K562 (cell line): ENCODE measurements at regions not wholly inside any gene's neighbourhood (a gene's known extent, or its start where the extent isn't known, plus 50 kb on each side); places are given as distances from the start of the nearest gene placed in this dataset.

Experiments used
- ARID1B ChIP-seq: fragments of 450-650 bp; IDR thresholded peaks from 2 replicates; pipeline ENCODE4 v1.6.1; 2016; ENCODE audit warnings: antibody characterized with exemption, mild to moderate bottlenecking, inconsistent platforms
- C11orf30 ChIP-seq: fragments of 450-650 bp; IDR thresholded peaks from 2 replicates; pipeline ENCODE4 v1.6.1; 2016; ENCODE audit warnings: low read depth, mild to moderate bottlenecking
- CEBPG ChIP-seq, 3 experiments: fragments of 200-800 bp in 1 of 3; sonication (Bioruptor generic) in 1 of 3; sonication (generic) in 1 of 3; formaldehyde crosslinking in 1 of 3; IDR thresholded peaks in 2 of 3; conservative IDR thresholded peaks in 1 of 3; 2 replicates each; pipeline versions ENCODE4 v1.6.1 to v1.8.0; 2016 to 2022; ENCODE audit warnings: missing compliant biosample characterization in 2 of 3, missing genetic modification characterization in 2 of 3, mild to moderate bottlenecking in 1 of 3, missing genetic modification reagents in 1 of 3
- CHAMP1 ChIP-seq: fragments of 450-650 bp; IDR thresholded peaks from 2 replicates; pipeline ENCODE4 v1.6.1; 2016; ENCODE audit warnings: mild to moderate bottlenecking
- CXXC5 ChIP-seq: fragments of 250-450 bp; sonication (Bioruptor Pico); IDR thresholded peaks from 2 replicates; pipeline ENCODE4 v1.8.0; 2022; ENCODE audit warnings: inconsistent platforms, mild to moderate bottlenecking, moderate library complexity
- DNMT1 ChIP-seq: fragments of 450-650 bp; IDR thresholded peaks from 2 replicates; pipeline ENCODE4 v1.6.1; 2016; ENCODE audit warnings: antibody characterized with exemption, mild to moderate bottlenecking
- ELF1 ChIP-seq: fragments of 200-800 bp; sonication (Bioruptor generic); IDR thresholded peaks from 2 replicates; pipeline ENCODE4 v1.6.1; 2016; ENCODE audit warnings: missing genetic modification characterization, missing compliant biosample characterization
- FIP1L1 ChIP-seq: fragments of 200-400 bp; formaldehyde crosslinking; IDR thresholded peaks from 2 replicates; pipeline ENCODE4 v1.6.1; 2018; ENCODE audit warnings: mild to moderate bottlenecking, low read depth, low read length; ENCODE audit not compliant: poor library complexity, severe bottlenecking
- FOXA1 ChIP-seq: fragments of 450-650 bp; IDR thresholded peaks from 2 replicates; pipeline ENCODE4 v1.6.1; 2016; ENCODE audit warnings: mild to moderate bottlenecking, borderline replicate concordance
- HMG20A ChIP-seq: fragments of 450-650 bp; formaldehyde crosslinking; conservative IDR thresholded peaks from 2 replicates; pipeline ENCODE4 v1.4.0; 2020; ENCODE audit warnings: mild to moderate bottlenecking, mixed read lengths
- NFE2 ChIP-seq: IDR thresholded peaks from 2 replicates; pipeline ENCODE4 v1.6.1; 2014; ENCODE audit warnings: antibody characterized with exemption, low read depth
- NFE2L1 ChIP-seq: fragments of 450-650 bp; IDR thresholded peaks from 2 replicates; pipeline ENCODE4 v1.6.1; 2016; ENCODE audit warnings: missing genetic modification characterization, low read depth, mild to moderate bottlenecking, missing compliant biosample characterization, moderate library complexity, borderline replicate concordance
- PHF8 ChIP-seq: fragments of 200-600 bp; sonication (generic); IDR thresholded peaks from 2 replicates; pipeline ENCODE4 v1.6.1; 2012; ENCODE audit warnings: mixed run types, mild to moderate bottlenecking, inconsistent platforms, low read length, moderate library complexity, borderline replicate concordance
- POLR2H ChIP-seq: IDR thresholded peaks from 2 replicates; pipeline ENCODE4 v1.6.1; 2016; ENCODE audit warnings: missing genetic modification characterization, low read depth, mild to moderate bottlenecking, control low read depth, missing compliant biosample characterization, moderate library complexity
- PRPF4 ChIP-seq: fragments of 200-400 bp; formaldehyde crosslinking; IDR thresholded peaks from one replicate; pipeline ENCODE4 v1.6.1; 2017; ENCODE audit warnings: low read length, low read depth, mild to moderate bottlenecking; ENCODE audit not compliant: insufficient read depth, poor library complexity, severe bottlenecking
- RBBP5 ChIP-seq: fragments of 200-600 bp; sonication (generic); IDR thresholded peaks from 2 replicates; pipeline ENCODE4 v1.6.1; 2012; ENCODE audit warnings: borderline replicate concordance, mild to moderate bottlenecking, low read length, control low read depth, inconsistent platforms; ENCODE audit not compliant: insufficient read depth, poor library complexity, severe bottlenecking
- SIN3A ChIP-seq, 2 experiments: fragments of 150-350 bp in 1 of 2; IDR thresholded peaks; 2 replicates each; pipeline ENCODE4 v1.6.1; 2011 to 2016; ENCODE audit warnings: borderline replicate concordance in 2 of 2, low read depth in 2 of 2, low read length in 2 of 2, mild to moderate bottlenecking in 2 of 2, moderate library complexity in 2 of 2; ENCODE audit not compliant: control insufficient read depth in 1 of 2
- SOX6 ChIP-seq: fragments of 450-650 bp; IDR thresholded peaks from 2 replicates; pipeline ENCODE4 v1.6.1; 2014; ENCODE audit warnings: mild to moderate bottlenecking
- TAF1 ChIP-seq: IDR thresholded peaks from 2 replicates; pipeline ENCODE4 v1.6.1; 2011; ENCODE audit warnings: mild to moderate bottlenecking, low read length, moderate library complexity; ENCODE audit not compliant: insufficient read depth, control insufficient read depth, severe bottlenecking; ENCODE audit errors: extremely low read depth
- TBL1XR1 ChIP-seq, 2 experiments: IDR thresholded peaks; 2 replicates each; pipeline ENCODE4 v1.6.1; 2012; ENCODE audit warnings: improper control_type of control experiment in 2 of 2, low read length in 2 of 2, mild to moderate bottlenecking in 1 of 2
- ZFX ChIP-seq: sonication (generic); formaldehyde crosslinking; IDR thresholded peaks from 2 replicates; pipeline ENCODE4 v1.8.0; 2022; ENCODE audit warnings: mild to moderate bottlenecking, missing genetic modification reagents, moderate library complexity
- ZNF175 ChIP-seq: fragments of 200-800 bp; sonication (Bioruptor generic); IDR thresholded peaks from 2 replicates; pipeline ENCODE4 v1.6.1; 2016; ENCODE audit warnings: low read depth, mild to moderate bottlenecking, missing genetic modification characterization, missing compliant biosample characterization
- ZNF311 ChIP-seq: fragments of 250-450 bp; sonication (Bioruptor Pico); IDR thresholded peaks from 2 replicates; pipeline ENCODE4 v1.4.0; 2020; ENCODE audit warnings: mild to moderate bottlenecking, moderate library complexity
- ZNF316 ChIP-seq: fragments of 450-650 bp; IDR thresholded peaks from 2 replicates; pipeline ENCODE4 v1.6.1; 2016
- ZNF75A ChIP-seq: fragments of 450-650 bp; formaldehyde crosslinking; IDR thresholded peaks from 2 replicates; pipeline ENCODE4 v1.4.0; 2020; ENCODE audit warnings: mild to moderate bottlenecking

DNA sequence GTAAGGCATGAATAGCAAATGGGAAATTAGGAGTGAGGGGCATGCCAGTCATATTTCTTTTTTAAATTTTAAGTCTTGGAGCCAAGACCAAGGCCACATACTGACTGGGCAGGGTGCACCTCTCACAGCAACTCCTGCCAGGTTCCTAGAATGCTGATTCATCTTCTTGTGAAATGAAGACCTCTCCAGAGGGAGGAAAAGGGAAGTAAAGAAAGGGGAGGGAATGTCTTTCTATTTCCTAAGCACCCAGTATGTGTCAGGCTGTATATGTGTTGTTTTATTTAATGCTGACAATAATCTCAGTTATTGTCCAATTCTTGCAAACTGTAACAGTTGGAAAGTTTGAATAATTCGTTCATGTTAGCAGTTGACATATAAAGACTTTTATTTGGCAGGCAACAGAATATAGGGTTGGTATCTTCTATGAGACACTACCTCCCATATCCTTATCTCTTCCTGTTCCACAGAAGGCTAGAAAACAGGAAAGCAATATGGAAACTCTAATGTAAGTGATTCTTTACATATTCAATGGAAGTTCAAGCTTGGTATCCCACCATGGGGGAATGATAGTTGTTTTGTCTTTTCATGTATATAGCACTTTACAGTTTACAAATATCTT lies 259.1 kb upstream of the USP24 start (continued):
- TF ChIP-seq RBBP5 (peak; percentile 44), ELF1 (0 out of 2 replicates have a peak, but pooled peaks have one; percentile 47), NFE2 (peak; percentile 90), ZFX (CRISPR knock-in tag) (no peak), SIN3A (IDR thresholded peaks at IDR 0.05; ENCODE audit: borderline replicate concordance in 2 of 2, control insufficient read depth in 1 of 2, low read depth in 2 of 2, low read length in 2 of 2) (no peak), TBL1XR1 (IDR thresholded peaks at IDR 0.05; ENCODE audit: low read length in 2 of 2) (0 out of 4 replicates have a peak, but pooled peaks of 1 of the 2 experiments have one; percentile 14), CXXC5 (CRISPR knock-in tag) (no peak), C11orf30 (peak; percentile 88), CEBPG (CRISPR knock-in tag; IDR thresholded peaks at IDR 0.05) (no peak), CEBPG (tag; conservative IDR thresholded peaks at IDR 0.05 in 1 of 2, IDR thresholded peaks at IDR 0.05 in 1 of 2) (0 out of 4 replicates have a peak, but pooled peaks have one; percentile 17 to 33), FOXA1 (no peak), CHAMP1 (no peak), PRPF4 (no peak), ZNF75A (CRISPR knock-in tag) (0 out of 2 replicates have a peak, but pooled peaks have one; percentile 11), ZNF316 (peak; percentile 91), TAF1 (no peak), DNMT1 (no peak), SOX6 (peak; percentile 17; the same call in 1 of the 2 replicates), HMG20A (CRISPR knock-in tag) (no peak), POLR2H (peak; percentile 60), ARID1B (peak; percentile 80), NFE2L1 (no peak), ZNF311 (CRISPR knock-in tag) (0 out of 2 replicates have a peak, but pooled peaks have one; percentile 29), FIP1L1 (no peak), PHF8 (no peak), ZNF175 (CRISPR knock-in tag) (0 out of 2 replicates have a peak, but pooled peaks have one; percentile 32)
